ENCODE measurements at regions not wholly inside any gene's neighbourhood (a gene's known extent, or its start where the extent isn't known, plus 50 kb on each side); places are given as distances from the start of the nearest gene placed in this dataset.

- Histone ChIP-seq H3K36me3 (ENCODE audit: control insufficient read depth, insufficient read depth, low read length) (no peaks in the 10 kb centered on the region), H3K4me3 (ENCODE audit: low read depth in 2 of 2, low read length in 2 of 2) (no peak overlapping the region), H3K27me3 (ENCODE audit: control insufficient read depth, insufficient read depth, low read length) (peaks cover 2% of the 10 kb centered on the region), H3K4me1 (ENCODE audit: control insufficient read depth, insufficient read depth, low read length) (no peaks in the 10 kb centered on the region), H3K27ac (ENCODE audit: low read length) (no peak overlapping the region), H3K9me3 (ENCODE audit: control insufficient read depth, insufficient read depth, low read depth, low read length) (no peaks in the 10 kb centered on the region)
- intact Hi-C loops (cut with micrococcal nuclease; ENCODE audit: unreplicated experiment): no loop called here
- no TSS peak for BruUV-seq (replicated peaks)
- DNase-seq (ENCODE audit: low read depth, low spot score) (no peak), ATAC-seq (no peak)
- POLR2A ChIA-PET: no interaction called here
- CTCF ChIA-PET: no interaction called here
- no peak for TF ChIP-seq TCF7L2 (IDR thresholded peaks at IDR 0.05; ENCODE audit: low read depth, low read length)
- TF ChIP-seq POLR2AphosphoS5 (IDR thresholded peaks at IDR 0.05; ENCODE audit: low read depth, low read length): no peak
- no peak for TF ChIP-seq SIN3A (IDR thresholded peaks at IDR 0.05; ENCODE audit: borderline replicate concordance, insufficient read depth, low read depth, low read length)
- TF ChIP-seq, protein P1, sequence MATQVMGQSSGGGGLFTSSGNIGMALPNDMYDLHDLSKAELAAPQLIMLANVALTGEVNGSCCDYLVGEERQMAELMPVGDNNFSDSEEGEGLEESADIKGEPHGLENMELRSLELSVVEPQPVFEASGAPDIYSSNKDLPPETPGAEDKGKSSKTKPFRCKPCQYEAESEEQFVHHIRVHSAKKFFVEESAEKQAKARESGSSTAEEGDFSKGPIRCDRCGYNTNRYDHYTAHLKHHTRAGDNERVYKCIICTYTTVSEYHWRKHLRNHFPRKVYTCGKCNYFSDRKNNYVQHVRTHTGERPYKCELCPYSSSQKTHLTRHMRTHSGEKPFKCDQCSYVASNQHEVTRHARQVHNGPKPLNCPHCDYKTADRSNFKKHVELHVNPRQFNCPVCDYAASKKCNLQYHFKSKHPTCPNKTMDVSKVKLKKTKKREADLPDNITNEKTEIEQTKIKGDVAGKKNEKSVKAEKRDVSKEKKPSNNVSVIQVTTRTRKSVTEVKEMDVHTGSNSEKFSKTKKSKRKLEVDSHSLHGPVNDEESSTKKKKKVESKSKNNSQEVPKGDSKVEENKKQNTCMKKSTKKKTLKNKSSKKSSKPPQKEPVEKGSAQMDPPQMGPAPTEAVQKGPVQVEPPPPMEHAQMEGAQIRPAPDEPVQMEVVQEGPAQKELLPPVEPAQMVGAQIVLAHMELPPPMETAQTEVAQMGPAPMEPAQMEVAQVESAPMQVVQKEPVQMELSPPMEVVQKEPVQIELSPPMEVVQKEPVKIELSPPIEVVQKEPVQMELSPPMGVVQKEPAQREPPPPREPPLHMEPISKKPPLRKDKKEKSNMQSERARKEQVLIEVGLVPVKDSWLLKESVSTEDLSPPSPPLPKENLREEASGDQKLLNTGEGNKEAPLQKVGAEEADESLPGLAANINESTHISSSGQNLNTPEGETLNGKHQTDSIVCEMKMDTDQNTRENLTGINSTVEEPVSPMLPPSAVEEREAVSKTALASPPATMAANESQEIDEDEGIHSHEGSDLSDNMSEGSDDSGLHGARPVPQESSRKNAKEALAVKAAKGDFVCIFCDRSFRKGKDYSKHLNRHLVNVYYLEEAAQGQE (IDR thresholded peaks at IDR 0.05; ENCODE audit: insufficient read depth in 1 of 2, low read depth in 2 of 2, low read length in 1 of 2): no peak
- TF ChIP-seq CTCF (IDR thresholded peaks at IDR 0.05): no peak
- in situ Hi-C loops (cut with HindIII; ENCODE audit: low pct_unique_long_range_greater_than_20kb, low sequenced_read_pairs): no loop called here
Measured at GRCh38 chr5:143569213-143569701, 165.8 kb upstream of the NR3C1 start.

GRCh38 chr5:143567583-143568504 lies 164.4 kb upstream of the NR3C1 start:
- BruUV-seq (replicated peaks): no TSS peak
- Histone ChIP-seq H3K4me1 (ENCODE audit: control insufficient read depth, insufficient read depth, low read length) (no peaks in the 10 kb centered on the region), H3K36me3 (ENCODE audit: control insufficient read depth, insufficient read depth, low read length) (no peaks in the 10 kb centered on the region), H3K27ac (ENCODE audit: low read length) (no peak overlapping the region), H3K27me3 (ENCODE audit: control insufficient read depth, insufficient read depth, low read length) (peaks cover 2% of the 10 kb centered on the region), H3K4me3 (ENCODE audit: low read depth in 2 of 2, low read length in 2 of 2) (no peak overlapping the region), H3K9me3 (ENCODE audit: control insufficient read depth, insufficient read depth, low read depth, low read length) (no peaks in the 10 kb centered on the region)
- ATAC-seq (no peak), DNase-seq (ENCODE audit: low read depth, low spot score) (no peak)
- no peak for TF ChIP-seq TCF7L2 (IDR thresholded peaks at IDR 0.05; ENCODE audit: low read depth, low read length)
- TF ChIP-seq, protein P1 (IDR thresholded peaks at IDR 0.05; ENCODE audit: insufficient read depth in 1 of 2, low read depth in 2 of 2, low read length in 1 of 2): no peak
- TF ChIP-seq SIN3A (IDR thresholded peaks at IDR 0.05; ENCODE audit: borderline replicate concordance, insufficient read depth, low read depth, low read length): no peak
- TF ChIP-seq CTCF (IDR thresholded peaks at IDR 0.05): no peak
- in situ Hi-C loops (cut with HindIII; ENCODE audit: low pct_unique_long_range_greater_than_20kb, low sequenced_read_pairs) (no loop called here), intact Hi-C loops (cut with micrococcal nuclease; ENCODE audit: unreplicated experiment) (no loop called here)
- POLR2A ChIA-PET: no interaction called here
- CTCF ChIA-PET: no interaction called here
